ENCODE measurements at regions not wholly inside any gene's neighbourhood (a gene's known extent, or its start where the extent isn't known, plus 50 kb on each side); places are given as distances from the start of the nearest gene placed in this dataset.

DNA sequence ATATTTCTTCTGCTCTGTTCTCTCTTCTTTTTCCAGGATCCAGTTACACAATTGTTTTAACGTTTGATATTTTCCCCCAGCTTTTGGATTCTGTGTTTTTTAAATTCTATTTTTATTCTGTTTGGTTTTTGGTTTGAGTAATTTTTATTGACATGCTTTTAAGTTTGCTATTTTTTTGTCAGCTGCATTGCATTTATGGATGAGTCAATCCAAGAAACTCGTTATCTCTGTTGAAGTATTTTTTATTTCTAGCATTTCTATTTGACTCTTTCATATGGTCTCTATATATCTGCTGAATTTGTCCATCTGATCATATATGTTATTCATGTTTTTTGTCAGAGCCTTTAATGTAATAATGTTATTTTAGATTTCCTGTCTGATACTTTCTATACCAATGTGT is 65.6 kb downstream of the DDIT4L start:
- TF ChIP-seq EP300 (IDR thresholded peaks at IDR 0.05) (no peak), CTCF (IDR thresholded peaks at IDR 0.05) (no peak)
